Occipital lobe (tissue), 1 donor: ENCODE measurements at regions not wholly inside any gene's neighbourhood (a gene's known extent, or its start where the extent isn't known, plus 50 kb on each side); places are given as distances from the start of the nearest gene placed in this dataset.
A peak's percentile ranks its signal among the peaks of the same experiment; 100 is the strongest.

Source experiments
- DNase-seq: peaks from one replicate; lab custom pipeline; 2025; lab: John Stamatoyannopoulos, UW

GRCh38 chr9:107671588-107671987 is 182.0 kb upstream of the KLF4 start:
- no peak for DNase-seq

DNA sequence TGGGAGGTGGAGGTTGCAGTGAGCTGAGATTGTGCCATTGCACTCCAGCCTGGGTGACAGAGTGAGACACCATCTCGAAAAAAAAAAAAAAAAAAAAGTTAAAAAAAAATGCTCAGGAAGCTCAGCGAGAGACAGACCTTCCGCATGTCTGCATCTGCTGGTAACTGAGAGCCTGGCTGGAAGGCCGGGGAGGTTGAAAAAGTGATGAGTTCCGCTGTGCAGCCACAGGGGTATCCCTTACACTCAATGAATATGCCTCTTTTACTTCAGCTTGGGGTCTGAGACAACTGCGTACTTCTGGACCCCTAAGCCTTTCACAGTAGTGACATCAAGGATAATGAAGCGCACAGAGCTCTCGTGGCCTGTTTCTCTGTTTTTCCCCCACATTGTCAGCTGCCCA is 179.9 kb upstream of the KLF4 start:
- DNase-seq: no peak

GRCh38 chr9:107667231-107668070 is 177.9 kb upstream of the KLF4 start:
- DNase-seq: no peak

DNA sequence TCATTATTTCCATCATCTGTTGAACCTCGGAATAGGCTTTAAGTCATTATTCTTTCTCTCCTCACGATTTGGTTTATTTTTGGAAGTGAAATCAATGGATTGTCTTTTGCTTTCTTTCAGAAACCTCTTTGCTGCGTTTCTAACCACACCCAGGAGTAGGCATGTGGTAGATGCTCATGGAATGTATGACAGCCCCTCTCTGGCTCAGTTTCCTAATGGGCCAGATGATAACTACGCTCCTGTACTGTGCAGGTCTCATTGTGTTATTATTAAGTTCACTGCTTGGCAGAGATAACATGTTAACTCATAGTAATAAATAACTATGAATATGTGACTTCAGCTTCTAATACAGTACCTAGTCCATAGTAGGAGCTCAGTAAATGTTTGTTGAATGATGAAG is 175.5 kb upstream of the KLF4 start:
- DNase-seq: no peak

DNA sequence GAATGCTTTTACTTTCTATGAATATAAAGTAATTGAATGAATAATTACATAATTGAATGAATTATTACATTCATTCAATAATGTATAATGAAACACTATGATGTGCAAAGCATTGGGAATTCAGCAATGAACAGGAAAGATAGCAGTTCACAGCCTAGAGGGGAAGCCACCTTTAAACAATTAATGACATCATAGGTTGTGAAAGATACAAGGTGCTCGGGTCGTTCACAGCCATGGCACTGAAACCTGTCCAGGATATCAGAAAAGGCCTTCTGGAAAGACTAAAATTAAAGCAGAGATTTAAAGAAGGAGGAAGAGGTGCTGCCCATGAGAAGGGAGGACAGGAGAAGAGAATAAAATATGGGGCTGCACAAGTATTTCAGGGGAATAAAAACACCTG is 171.4 kb upstream of the KLF4 start:
- no peak for DNase-seq

DNA sequence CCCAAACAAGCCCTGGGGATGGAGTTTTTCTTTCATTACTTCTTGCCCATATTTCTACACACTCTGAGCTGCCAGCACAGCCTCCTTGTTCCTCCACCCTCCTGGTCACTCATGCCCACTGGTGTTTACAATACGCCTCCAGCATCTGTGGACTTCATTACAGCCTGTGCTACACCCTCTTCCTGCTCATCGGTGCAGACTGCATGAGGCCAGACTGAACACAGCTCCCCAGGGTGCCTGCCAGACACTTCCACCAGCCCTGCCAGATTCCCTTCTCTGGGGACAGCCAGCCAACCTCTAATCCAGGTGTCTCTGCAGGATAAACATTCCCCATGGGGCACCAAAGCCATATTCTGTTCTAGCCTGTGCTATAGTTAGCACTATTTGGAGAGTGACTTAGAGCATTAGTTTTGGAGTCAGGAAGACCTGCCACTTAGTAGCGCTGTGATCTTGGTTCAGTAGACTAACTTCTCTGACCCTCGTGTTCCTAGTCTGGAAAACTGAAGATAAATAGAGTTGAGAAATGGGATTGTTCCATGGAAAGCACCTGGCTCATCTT is 163.8 kb upstream of the KLF4 start:
- no peak for DNase-seq

- DNase-seq: no peak
These were observed 161.4 kb upstream of the KLF4 start for GRCh38 chr9:107650995-107651394.

GRCh38 chr9:107650321-107650720 is 160.8 kb upstream of the KLF4 start:
- no peak for DNase-seq

GRCh38 chr9:107648153-107648715 is 158.7 kb upstream of the KLF4 start:
- no peak for DNase-seq

DNA sequence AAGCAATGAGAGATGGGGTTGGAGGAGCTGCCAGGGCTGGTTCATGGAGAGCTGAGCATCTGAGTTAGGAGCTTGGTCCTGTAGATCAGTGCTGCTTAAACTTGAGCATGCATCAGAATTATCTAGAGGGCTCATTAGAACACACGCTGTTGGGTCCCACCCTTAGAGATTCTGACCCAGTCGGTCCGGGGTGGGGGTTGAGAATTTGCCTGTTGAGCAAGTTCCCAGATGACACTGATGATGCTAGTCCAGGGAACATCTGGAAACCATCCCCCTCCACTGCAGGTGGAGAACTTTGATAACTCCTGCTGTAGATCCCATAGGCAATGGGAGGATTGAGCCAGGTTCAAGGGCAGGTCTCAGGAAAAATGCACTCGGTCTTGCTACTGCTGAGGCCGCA is 158.0 kb upstream of the KLF4 start:
- DNase-seq: no peak

GRCh38 chr9:107647141-107647540 is 157.6 kb upstream of the KLF4 start:
- no peak for DNase-seq

- DNase-seq: no peak
These were observed 155.9 kb upstream of the KLF4 start for GRCh38 chr9:107645464-107645833.

- no peak for DNase-seq
These were observed 155.3 kb upstream of the KLF4 start for GRCh38 chr9:107644733-107645463.

- DNase-seq: no peak
These were observed 149.9 kb upstream of the KLF4 start for GRCh38 chr9:107639426-107639825.

- no peak for DNase-seq
These were observed 149.1 kb upstream of the KLF4 start for GRCh38 chr9:107638521-107639310.

GRCh38 chr9:107637421-107638420 is 148.2 kb upstream of the KLF4 start:
- peak; percentile 83 for DNase-seq

GRCh38 chr9:107636571-107637381 is 147.2 kb upstream of the KLF4 start:
- DNase-seq: no peak

GRCh38 chr9:107635803-107636174 is 146.2 kb upstream of the KLF4 start:
- no peak for DNase-seq

DNA sequence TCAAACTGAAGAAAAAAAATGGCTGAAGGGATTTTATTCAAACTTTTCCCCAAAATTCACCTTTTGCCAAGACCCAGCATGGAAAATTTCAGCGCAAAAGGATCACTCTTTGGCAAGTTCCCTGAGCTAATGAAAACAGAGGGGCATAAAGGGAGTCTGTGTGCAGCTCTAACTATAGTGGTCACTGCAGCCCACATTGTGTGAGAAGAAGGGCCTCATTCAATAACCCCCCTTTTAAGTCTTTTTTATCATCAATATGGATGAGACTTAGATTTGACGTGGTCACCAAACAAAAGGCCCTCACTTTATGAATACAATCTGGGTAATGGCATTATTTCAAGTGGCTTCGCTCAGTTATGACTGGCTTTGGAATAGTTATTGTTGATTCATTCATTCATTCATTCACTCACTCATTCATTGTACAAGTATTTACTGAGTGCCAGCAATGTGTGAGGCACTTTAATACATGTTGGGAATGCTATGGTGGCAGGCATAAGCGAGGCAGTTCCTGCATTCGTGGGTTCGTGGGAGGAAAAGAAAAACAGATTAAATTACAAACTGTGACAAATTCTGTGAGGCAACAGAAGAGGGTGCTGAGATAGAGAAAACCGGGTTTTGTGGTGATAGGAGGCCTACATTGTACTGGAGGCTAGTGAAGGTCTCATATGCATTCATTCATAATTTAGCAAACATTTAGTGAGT is 145.7 kb upstream of the KLF4 start:
- DNase-seq: no peak
